ENCODE measurements at regions not wholly inside any gene's neighbourhood (a gene's known extent, or its start where the extent isn't known, plus 50 kb on each side); places are given as distances from the start of the nearest gene placed in this dataset.
"Not testable (repeated sequence)": the region's sequence is repeated elsewhere in the genome, so short reads cannot be mapped to it uniquely, and the experiment has no call there.

GRCh38 chr5:44074547-44074946 is 314.7 kb downstream of the FGF10 start:
- not testable (repeated sequence) for TF ChIP-seq SNAPC4 (CRISPR knock-in tag; IDR thresholded peaks at IDR 0.05); ZFX (CRISPR knock-in tag; IDR thresholded peaks at IDR 0.05; ENCODE audit: low read depth); ZNF407 (CRISPR knock-in tag; IDR thresholded peaks at IDR 0.05; ENCODE audit: not compliant biosample characterization); BHLHE40 (IDR thresholded peaks at IDR 0.05; ENCODE audit: low read length); KDM1A (CRISPR knock-in tag; IDR thresholded peaks at IDR 0.05); CTCF (CRISPR knock-in tag; IDR thresholded peaks at IDR 0.05); RBFOX2 (IDR thresholded peaks at IDR 0.05; ENCODE audit: low read depth, low read length); ISX (CRISPR knock-in tag; conservative IDR thresholded peaks at IDR 0.05); RBM39 (IDR thresholded peaks at IDR 0.05; ENCODE audit: low read depth, low read length, poor library complexity, severe bottlenecking)

Measured in HepG2 (cell line).